H1 (cell line): ENCODE measurements at regions not wholly inside any gene's neighbourhood (a gene's known extent, or its start where the extent isn't known, plus 50 kb on each side); places are given as distances from the start of the nearest gene placed in this dataset.

Experiments
- CTCF ChIA-PET: fragments of 300-600 bp; sonication (Branson Sonifier 250); formaldehyde crosslinking; loops from one replicate; lab custom pipeline; 2021; ENCODE audit not compliant: partially characterized antibody; lab: Charles Lee
- POLR2A ChIA-PET: fragments of 300-600 bp; sonication (Branson Sonifier 250); formaldehyde crosslinking; loops from one replicate; lab custom pipeline; 2021; ENCODE audit warnings: inconsistent platforms; ENCODE audit not compliant: partially characterized antibody; lab: Charles Lee
- DNase-seq, 2 experiments: peaks; one replicate each; pipeline versions ENCODE4 v3.0.0 to v3.0.0-alpha.2; 2010 to 2022; ENCODE audit warnings: low spot score in 2 of 2, low read depth in 1 of 2, mixed read lengths in 1 of 2
- FAIRE-seq: peaks from 2 replicates; lab custom pipeline; 2011; peaks lifted over from hg19 to GRCh38; lab: Jason Lieb, UNC
- H2AFZ ChIP-seq: 2 replicates; pipeline ENCODE4 v1.8.1; 2012; ENCODE audit warnings: low read length, inconsistent platforms
- H2AK5ac ChIP-seq: 2 replicates; pipeline ENCODE4 v1.6.1; 2013; ENCODE audit warnings: low read depth, low read length
- H2BK120ac ChIP-seq: replicated peaks from 2 replicates; pipeline ENCODE3; 2013; ENCODE audit warnings: low read depth, low read length, inconsistent platforms
- H2BK12ac ChIP-seq: 2 replicates; pipeline ENCODE4 v1.6.1; 2013; ENCODE audit warnings: low read depth, low read length
- H2BK15ac ChIP-seq: 2 replicates; pipeline ENCODE4 v1.6.1; 2013; ENCODE audit warnings: low read length
- H2BK20ac ChIP-seq: 2 replicates; pipeline ENCODE4 v1.6.1; 2013; ENCODE audit warnings: low read length
- H2BK5ac ChIP-seq: 2 replicates; pipeline ENCODE4 v1.6.1; 2013; ENCODE audit warnings: low read depth, low read length
- H3K14ac ChIP-seq: 2 replicates; pipeline ENCODE4 v1.6.1; 2013; ENCODE audit warnings: inconsistent platforms; ENCODE audit not compliant: insufficient read length
- H3K18ac ChIP-seq: 2 replicates; pipeline ENCODE4 v1.6.1; 2013; ENCODE audit warnings: low read length; ENCODE audit errors: extremely low read depth
- H3K23ac ChIP-seq: 2 replicates; pipeline ENCODE4 v1.6.1; 2013; ENCODE audit warnings: inconsistent platforms; ENCODE audit not compliant: insufficient read length
- H3K23me2 ChIP-seq: 2 replicates; pipeline ENCODE4 v1.6.1; 2013; ENCODE audit warnings: low read depth, low read length
- H3K27ac ChIP-seq: 2 replicates; pipeline ENCODE4 v1.6.1; 2011; ENCODE audit warnings: low read depth, low read length, inconsistent platforms
- H3K27me3 ChIP-seq, 4 experiments: replicated peaks in 1 of 4; 1 replicate in 1 of 4; 2 replicates in 3 of 4; pipeline versions ENCODE4 v1.6.1 to v1.8.1; 2011 to 2013; ENCODE audit warnings: low read length in 3 of 4, mild to moderate bottlenecking in 3 of 4, inconsistent platforms in 2 of 4, mixed read lengths in 2 of 4, moderate library complexity in 1 of 4; ENCODE audit not compliant: control insufficient read depth in 3 of 4, insufficient read depth in 3 of 4; ENCODE audit errors: extremely low read depth in 1 of 4
- H3K36me3 ChIP-seq, 4 experiments: 2 replicates each; pipeline versions ENCODE4 v1.6.1 to v1.8.1; 2011 to 2013; ENCODE audit warnings: mild to moderate bottlenecking in 4 of 4, low read length in 3 of 4, moderate library complexity in 2 of 4, control low read depth in 1 of 4, inconsistent platforms in 1 of 4; ENCODE audit not compliant: insufficient read depth in 4 of 4, control insufficient read depth in 2 of 4
- H3K4ac ChIP-seq: replicated peaks from 2 replicates; pipeline ENCODE3; 2013; ENCODE audit warnings: low read length, low read depth, mixed read lengths, inconsistent platforms; ENCODE audit not compliant: insufficient read length
- H3K4me1 ChIP-seq, 4 experiments: replicated peaks in 1 of 4; 1 replicate in 1 of 4; 2 replicates in 3 of 4; pipeline versions ENCODE4 v1.6.1 to v1.8.1; 2011 to 2013; ENCODE audit warnings: low read length in 3 of 4, inconsistent platforms in 2 of 4, mixed read lengths in 1 of 4; ENCODE audit not compliant: insufficient read depth in 4 of 4, control insufficient read depth in 3 of 4
- H3K4me2 ChIP-seq, 2 experiments: 2 replicates each; pipeline versions ENCODE4 v1.6.1 to v1.8.1; 2011 to 2013; ENCODE audit warnings: low read depth in 2 of 2, low read length in 2 of 2, control low read depth in 1 of 2, inconsistent platforms in 1 of 2, mild to moderate bottlenecking in 1 of 2; ENCODE audit not compliant: insufficient read depth in 1 of 2
- H3K4me3 ChIP-seq, 4 experiments: fragments of 200-600, 300-600 bp in 1 of 4; sonication (generic), shearing (Covaris generic), sonication (Bioruptor Twin) in 1 of 4; 2 replicates each; pipeline versions ENCODE4 v1.5.1 to v1.8.1; 2011 to 2016; ENCODE audit warnings: low read length in 4 of 4, low read depth in 3 of 4, control low read depth in 2 of 4, inconsistent platforms in 2 of 4, mild to moderate bottlenecking in 2 of 4, mixed read lengths in 1 of 4, moderate library complexity in 1 of 4; ENCODE audit not compliant: insufficient read depth in 2 of 4; ENCODE audit errors: extremely low read depth in 1 of 4
- H3K56ac ChIP-seq: replicated peaks from 2 replicates; pipeline ENCODE3; 2013; ENCODE audit warnings: low read depth, mild to moderate bottlenecking, mixed read lengths, low read length, inconsistent platforms; ENCODE audit not compliant: insufficient read length
- H3K79me1 ChIP-seq: 2 replicates; pipeline ENCODE4 v1.6.1; 2013; ENCODE audit warnings: low read depth, low read length, control low read depth
- H3K79me2 ChIP-seq, 2 experiments: 2 replicates each; pipeline versions ENCODE4 v1.6.1 to v1.8.1; 2012 to 2013; ENCODE audit warnings: low read length in 2 of 2, mild to moderate bottlenecking in 2 of 2, inconsistent platforms in 1 of 2; ENCODE audit not compliant: insufficient read depth in 2 of 2, control insufficient read depth in 1 of 2
- H3K9ac ChIP-seq, 4 experiments: replicated peaks in 1 of 4; 1 replicate in 1 of 4; 2 replicates in 3 of 4; pipeline versions ENCODE4 v1.6.1 to v1.8.1; 2011 to 2013; ENCODE audit warnings: low read depth in 3 of 4, low read length in 3 of 4, control low read depth in 2 of 4, mild to moderate bottlenecking in 2 of 4, moderate library complexity in 2 of 4, inconsistent platforms in 1 of 4; ENCODE audit errors: extremely low read depth in 1 of 4
- H3K9me3 ChIP-seq, 2 experiments: 2 replicates each; pipeline versions ENCODE4 v1.6.1 to v1.8.1; 2012 to 2013; ENCODE audit warnings: mild to moderate bottlenecking in 2 of 2, moderate library complexity in 2 of 2, control low read depth in 1 of 2, inconsistent platforms in 1 of 2, low read depth in 1 of 2, low read length in 1 of 2, mixed read lengths in 1 of 2; ENCODE audit not compliant: insufficient read depth in 2 of 2
- H4K20me1 ChIP-seq, 2 experiments: replicated peaks in 1 of 2; 2 replicates each; pipeline versions ENCODE3 to v1.8.1; 2011 to 2013; ENCODE audit warnings: inconsistent platforms in 2 of 2, low read length in 2 of 2, mild to moderate bottlenecking in 1 of 2; ENCODE audit not compliant: insufficient read depth in 2 of 2, control insufficient read depth in 1 of 2
- H4K5ac ChIP-seq: 2 replicates; pipeline ENCODE4 v1.6.1; 2013; ENCODE audit warnings: low read length, low read depth, mixed read lengths, inconsistent platforms; ENCODE audit not compliant: insufficient read length
- H4K8ac ChIP-seq: 2 replicates; pipeline ENCODE4 v1.8.0; 2013; ENCODE audit warnings: mild to moderate bottlenecking, moderate library complexity, low read length, inconsistent platforms; ENCODE audit not compliant: insufficient read depth; ENCODE audit errors: extremely low read depth
- H4K91ac ChIP-seq: replicated peaks from 2 replicates; pipeline ENCODE3; 2013; ENCODE audit warnings: low read length, mixed read lengths, inconsistent platforms; ENCODE audit not compliant: insufficient read length
- RBBP5 ChIP-seq: IDR thresholded peaks from 2 replicates; pipeline ENCODE4 v1.7.1; 2012; ENCODE audit warnings: low read depth, mild to moderate bottlenecking, inconsistent platforms, low read length, moderate library complexity, borderline replicate concordance
- RFX5 ChIP-seq: IDR thresholded peaks from 2 replicates; pipeline ENCODE4 v1.6.1; 2011; ENCODE audit warnings: low read depth, low read length, improper control_type of control experiment, borderline replicate concordance
- RNF2 ChIP-seq: fragments of 200-900, 300-1000 bp; sonication (generic); IDR thresholded peaks from 2 replicates; pipeline ENCODE4 v1.7.1; 2016; ENCODE audit warnings: borderline replicate concordance, low read depth, mild to moderate bottlenecking, antibody characterized with exemption, low read length; ENCODE audit not compliant: poor library complexity, severe bottlenecking; ENCODE audit errors: missing control alignments
- TBP ChIP-seq: IDR thresholded peaks from 2 replicates; pipeline ENCODE4 v1.6.1; 2011; ENCODE audit warnings: low read depth, low read length, improper control_type of control experiment
- ZNF274 ChIP-seq: IDR thresholded peaks from 2 replicates; pipeline ENCODE4 v1.7.0; 2012; ENCODE audit warnings: low read length, borderline replicate concordance; ENCODE audit errors: extremely low read depth
- WGBS, 2 experiments: shearing (Covaris generic) in 1 of 2; methylation state at CpG; one replicate each; pipeline versions ENCODE4 v1.1.6 to v1.1.7; 2013 to 2015; ENCODE audit warnings: low lambda C conversion rate in 2 of 2, mixed read lengths in 2 of 2, inconsistent platforms in 1 of 2, low coverage in 1 of 2, missing lambda C conversion rate in 1 of 2; ENCODE audit not compliant: insufficient replicate concordance in 2 of 2, insufficient coverage in 1 of 2, insufficient read length in 1 of 2; ENCODE audit errors: extremely low coverage in 1 of 2, missing lambda C conversion rate in 1 of 2; 5-methylcytosine and 5-hydroxymethylcytosine counted together
- TF ChIP-seq, protein P1 (sequence below): IDR thresholded peaks from 2 replicates; pipeline ENCODE4 v1.6.1; 2011; ENCODE audit warnings: low read length, improper control_type of control experiment
- TF ChIP-seq, protein P2 (sequence below), 3 experiments: IDR thresholded peaks; 1 replicate in 2 of 3; 2 replicates in 1 of 3; pipeline versions ENCODE4 v1.5.1 to v1.6.1; 2011; ENCODE audit warnings: low read length in 3 of 3, mild to moderate bottlenecking in 3 of 3, inconsistent platforms in 2 of 3, low read depth in 1 of 3, moderate library complexity in 1 of 3; ENCODE audit not compliant: insufficient read depth in 1 of 3; ENCODE audit errors: control extremely low read depth in 1 of 3
- TF ChIP-seq, protein P3 (sequence below): IDR thresholded peaks from 2 replicates; pipeline ENCODE4 v1.6.1; 2011; ENCODE audit warnings: low read depth, mild to moderate bottlenecking, low read length; ENCODE audit not compliant: insufficient read depth

DNA sequence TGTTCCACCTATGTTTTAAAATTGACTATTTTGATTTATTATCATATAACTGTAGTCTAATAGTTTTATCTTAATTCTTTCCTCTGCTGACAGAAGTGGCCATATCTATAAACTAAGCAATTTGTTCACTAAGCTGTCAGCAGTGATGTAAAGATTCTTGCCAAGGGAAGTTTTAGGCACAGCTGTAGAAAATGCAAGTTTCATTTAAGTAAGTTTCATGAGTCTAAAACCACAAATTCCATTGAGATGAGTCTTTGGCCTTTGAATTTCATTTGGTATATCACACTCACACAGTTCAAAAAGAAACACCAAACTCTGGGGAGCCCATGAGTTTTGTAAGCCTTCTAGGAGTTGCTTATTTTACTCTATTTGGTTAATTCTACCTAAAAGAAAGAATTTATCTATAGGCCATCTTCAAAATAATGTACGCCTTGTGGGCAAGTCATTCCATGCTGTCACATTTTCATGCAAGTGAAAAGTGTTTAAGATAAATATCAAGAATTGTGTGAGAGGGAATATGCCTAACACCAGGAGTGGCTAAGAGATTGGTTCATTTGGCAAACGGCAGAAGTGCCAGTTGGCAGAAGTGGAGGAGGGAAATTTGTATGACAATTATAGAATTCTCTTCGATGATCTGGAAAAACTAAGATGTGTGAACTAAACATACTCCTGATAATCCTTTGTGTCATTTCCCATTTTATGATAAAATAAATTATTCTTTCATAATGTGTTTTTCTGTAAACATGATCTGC lies 292.9 kb downstream of the ZIC4 start:
- Histone ChIP-seq H2BK5ac (no peak overlapping the region), H2BK15ac (no peak overlapping the region), H4K8ac (no peak overlapping the region), H3K9me3 (no peaks in the 10 kb centered on the region), H3K4ac (no peak overlapping the region), H3K4me1 (no peaks in the 10 kb centered on the region), H2BK20ac (no peak overlapping the region), H3K14ac (no peak overlapping the region), H3K23me2 (no peaks in the 10 kb centered on the region), H2AK5ac (no peak overlapping the region), H2BK120ac (no peak overlapping the region), H3K4me3 (no peak overlapping the region), H3K56ac (no peak overlapping the region), H3K79me1 (no peaks in the 10 kb centered on the region), H3K36me3 (no peaks in the 10 kb centered on the region), H4K20me1 (no peaks in the 10 kb centered on the region), H3K79me2 (no peaks in the 10 kb centered on the region), H3K27me3 (no peaks in the 10 kb centered on the region), H2AFZ (no peak overlapping the region), H2BK12ac (no peak overlapping the region), H3K9ac (no peak overlapping the region), H3K23ac (no peak overlapping the region), H4K91ac (no peak overlapping the region), H3K18ac (no peak overlapping the region), H4K5ac (no peak overlapping the region), H3K27ac (no peak overlapping the region), H3K4me2 (no peak overlapping the region)
- POLR2A ChIA-PET = no interaction called here
- CTCF ChIA-PET = no interaction called here
- TF ChIP-seq, protein P1, sequence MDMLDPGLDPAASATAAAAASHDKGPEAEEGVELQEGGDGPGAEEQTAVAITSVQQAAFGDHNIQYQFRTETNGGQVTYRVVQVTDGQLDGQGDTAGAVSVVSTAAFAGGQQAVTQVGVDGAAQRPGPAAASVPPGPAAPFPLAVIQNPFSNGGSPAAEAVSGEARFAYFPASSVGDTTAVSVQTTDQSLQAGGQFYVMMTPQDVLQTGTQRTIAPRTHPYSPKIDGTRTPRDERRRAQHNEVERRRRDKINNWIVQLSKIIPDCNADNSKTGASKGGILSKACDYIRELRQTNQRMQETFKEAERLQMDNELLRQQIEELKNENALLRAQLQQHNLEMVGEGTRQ = no peak
- TF ChIP-seq TBP (no peak), ZNF274 (no peak), RFX5 (no peak), RBBP5 (no peak), RNF2 (no peak)
- TF ChIP-seq, protein P2, sequence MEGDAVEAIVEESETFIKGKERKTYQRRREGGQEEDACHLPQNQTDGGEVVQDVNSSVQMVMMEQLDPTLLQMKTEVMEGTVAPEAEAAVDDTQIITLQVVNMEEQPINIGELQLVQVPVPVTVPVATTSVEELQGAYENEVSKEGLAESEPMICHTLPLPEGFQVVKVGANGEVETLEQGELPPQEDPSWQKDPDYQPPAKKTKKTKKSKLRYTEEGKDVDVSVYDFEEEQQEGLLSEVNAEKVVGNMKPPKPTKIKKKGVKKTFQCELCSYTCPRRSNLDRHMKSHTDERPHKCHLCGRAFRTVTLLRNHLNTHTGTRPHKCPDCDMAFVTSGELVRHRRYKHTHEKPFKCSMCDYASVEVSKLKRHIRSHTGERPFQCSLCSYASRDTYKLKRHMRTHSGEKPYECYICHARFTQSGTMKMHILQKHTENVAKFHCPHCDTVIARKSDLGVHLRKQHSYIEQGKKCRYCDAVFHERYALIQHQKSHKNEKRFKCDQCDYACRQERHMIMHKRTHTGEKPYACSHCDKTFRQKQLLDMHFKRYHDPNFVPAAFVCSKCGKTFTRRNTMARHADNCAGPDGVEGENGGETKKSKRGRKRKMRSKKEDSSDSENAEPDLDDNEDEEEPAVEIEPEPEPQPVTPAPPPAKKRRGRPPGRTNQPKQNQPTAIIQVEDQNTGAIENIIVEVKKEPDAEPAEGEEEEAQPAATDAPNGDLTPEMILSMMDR (IDR thresholded peaks at IDR 0.05; ENCODE audit: control extremely low read depth in 1 of 3, insufficient read depth in 1 of 3, low read depth in 1 of 3, low read length in 3 of 3) = no peak
- TF ChIP-seq, protein P3, sequence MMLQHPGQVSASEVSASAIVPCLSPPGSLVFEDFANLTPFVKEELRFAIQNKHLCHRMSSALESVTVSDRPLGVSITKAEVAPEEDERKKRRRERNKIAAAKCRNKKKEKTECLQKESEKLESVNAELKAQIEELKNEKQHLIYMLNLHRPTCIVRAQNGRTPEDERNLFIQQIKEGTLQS = no peak
- FAIRE-seq (no peak), DNase-seq (no peak)
- WGBS, 2 experiments = 85% methylated on average over 3 of the region's 3 CpGs; no CpG with 5 or more reads in 1 of the 2 experiments
